IPS-NIHi11 (cell line): ENCODE measurements at regions not wholly inside any gene's neighbourhood (a gene's known extent, or its start where the extent isn't known, plus 50 kb on each side); places are given as distances from the start of the nearest gene placed in this dataset.
A peak's percentile ranks its signal among the peaks of the same experiment; 100 is the strongest.
"Not testable (repeated sequence)": the region's sequence is repeated elsewhere in the genome, so short reads cannot be mapped to it uniquely, and the experiment has no call there.

Experiments used
- DNase-seq: peaks from one replicate; pipeline ENCODE4 v3.0.0; 2012; ENCODE audit warnings: mixed read lengths, low spot score

DNA sequence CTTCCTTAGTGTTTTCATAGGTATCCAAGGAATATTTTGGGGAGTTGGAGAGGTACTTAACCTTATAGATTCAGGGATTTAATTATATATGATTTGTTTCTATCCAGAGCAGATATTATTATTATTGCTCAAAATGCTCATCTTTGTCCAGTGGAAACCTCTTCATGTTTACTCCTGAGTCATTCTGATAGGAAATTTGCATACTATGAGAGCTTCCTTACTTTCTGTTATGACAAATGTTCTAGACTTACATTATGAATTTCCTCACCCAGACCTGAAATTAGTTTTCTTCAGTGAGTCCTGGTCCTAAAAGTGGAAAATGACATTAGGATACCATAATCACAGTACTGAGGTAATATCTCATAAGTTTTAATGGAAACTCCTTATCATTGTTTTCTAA lies 57.5 kb upstream of the PLPPR5 start:
- DNase-seq: no peak

GRCh38 chr1:99069146-99069545 lies 64.5 kb upstream of the PLPPR5 start:
- DNase-seq: peak; percentile 37

- DNase-seq: not testable (repeated sequence)
Observed at GRCh38 chr1:99078529-99078928, 73.9 kb upstream of the PLPPR5 start.

DNA sequence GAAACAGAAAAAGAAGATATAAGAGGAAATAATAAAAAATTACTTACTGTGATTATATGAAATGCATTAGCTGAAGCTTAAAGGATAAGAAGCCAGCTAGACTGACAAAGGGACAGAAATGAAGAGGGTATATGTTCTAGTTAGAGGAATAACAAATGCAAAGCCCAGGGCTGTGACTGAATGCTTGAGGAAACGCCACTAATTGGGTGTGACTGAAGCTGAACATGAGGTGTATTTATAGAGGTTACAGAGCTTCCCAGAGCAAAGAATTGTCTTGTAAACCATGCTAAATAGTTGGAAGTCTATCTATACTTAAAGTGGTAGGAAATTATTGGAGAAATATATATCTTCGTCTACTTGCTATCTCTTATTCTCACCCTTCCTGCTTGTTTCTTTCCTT lies 77.7 kb upstream of the PLPPR5 start:
- DNase-seq: no peak

- DNase-seq: no peak
Observed at GRCh38 chr1:99083338-99083737, 78.7 kb upstream of the PLPPR5 start.

- no peak for DNase-seq
Observed at GRCh38 chr1:99084562-99084961, 79.9 kb upstream of the PLPPR5 start.

DNA sequence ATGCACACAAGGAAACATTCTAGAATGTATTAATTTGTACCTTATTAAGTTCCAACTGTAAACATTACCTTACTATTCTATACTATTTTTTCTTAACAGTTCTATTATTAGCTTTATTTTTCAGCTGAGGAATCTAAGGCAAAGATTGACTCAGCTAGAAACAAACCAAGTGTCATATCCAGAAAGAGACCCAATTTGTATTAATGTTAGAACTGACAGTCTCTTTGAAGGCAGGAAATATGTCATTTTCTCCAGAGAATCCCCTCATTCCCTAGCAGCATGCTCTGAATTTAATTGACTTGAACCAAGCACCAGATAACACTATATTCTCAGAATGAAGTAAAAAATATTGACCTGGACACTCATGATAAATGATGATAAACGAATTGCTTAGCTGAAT lies 81.4 kb upstream of the PLPPR5 start:
- no peak for DNase-seq

GRCh38 chr1:99098589-99098988 lies 93.9 kb upstream of the PLPPR5 start:
- no peak for DNase-seq

- DNase-seq: no peak
Observed at GRCh38 chr1:99106274-99106673, 101.6 kb upstream of the PLPPR5 start.

GRCh38 chr1:99107680-99108079 lies 103.0 kb upstream of the PLPPR5 start:
- no peak for DNase-seq

DNA sequence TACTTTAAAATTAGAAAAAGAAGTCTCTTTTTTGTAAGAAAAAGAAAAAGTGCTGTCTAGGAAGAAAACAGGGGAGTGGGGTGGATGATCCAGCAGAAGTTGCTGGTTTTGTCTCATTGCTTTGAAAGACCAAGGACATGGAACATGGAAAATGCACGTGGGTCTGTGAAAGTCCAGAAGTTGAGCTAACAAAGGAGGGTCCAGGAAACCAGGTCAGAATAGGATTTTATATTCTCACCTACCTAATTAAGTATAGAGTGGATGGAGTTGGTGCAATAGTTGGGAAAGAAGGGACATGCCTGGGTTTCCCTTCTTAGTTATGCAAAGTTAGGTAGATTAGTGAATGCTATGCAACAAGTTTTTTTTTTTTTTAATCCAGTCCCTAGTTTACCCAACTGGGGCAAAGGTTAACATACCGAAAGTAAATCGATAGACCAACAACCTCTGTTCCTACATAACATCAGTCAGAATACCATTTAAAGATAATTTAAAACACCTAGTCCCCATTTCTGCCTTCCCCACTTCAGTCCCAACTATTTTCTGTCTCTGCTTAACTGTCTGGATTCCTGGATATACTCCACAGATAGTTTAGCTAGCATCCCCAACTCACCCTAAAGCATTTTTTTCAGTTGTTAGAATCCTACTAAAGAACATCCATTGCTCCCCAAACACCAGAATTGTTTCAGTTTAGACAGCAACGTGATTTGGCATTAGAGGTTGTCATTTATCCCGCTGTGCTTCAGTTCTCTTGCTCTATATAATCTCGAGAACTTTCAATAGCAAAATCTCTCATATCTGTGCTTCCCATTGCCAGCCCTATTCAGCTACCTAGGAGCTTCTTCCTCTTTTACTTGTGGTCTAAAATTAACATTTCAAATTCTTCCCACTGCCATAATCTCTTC lies 105.7 kb upstream of the PLPPR5 start:
- DNase-seq: no peak

GRCh38 chr1:99115231-99115630 lies 110.6 kb upstream of the PLPPR5 start:
- no peak for DNase-seq

- no peak for DNase-seq
Observed at GRCh38 chr1:99119188-99119587, 114.5 kb upstream of the PLPPR5 start.

DNA sequence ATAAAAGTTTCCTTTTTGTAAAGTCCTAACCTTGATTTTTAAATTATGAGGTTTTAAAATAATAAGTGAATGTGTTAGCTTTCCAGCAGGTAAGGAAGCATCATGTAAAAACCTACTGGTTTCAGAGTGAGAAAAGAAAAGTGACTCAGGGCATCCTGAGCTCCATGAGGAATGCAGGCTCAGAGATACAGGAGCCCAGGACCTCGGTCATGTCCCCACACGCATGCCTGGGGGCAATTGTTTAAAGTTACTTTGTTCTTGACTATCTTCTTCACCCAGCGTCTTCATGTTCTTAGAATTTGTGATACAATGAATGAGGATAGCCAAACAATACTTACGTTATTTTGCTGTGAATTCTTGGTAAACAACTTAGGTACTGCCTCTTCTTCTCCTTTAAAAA lies 117.4 kb upstream of the PLPPR5 start:
- no peak for DNase-seq

- no peak for DNase-seq
Observed at GRCh38 chr1:99123936-99124335, 119.3 kb upstream of the PLPPR5 start.

DNA sequence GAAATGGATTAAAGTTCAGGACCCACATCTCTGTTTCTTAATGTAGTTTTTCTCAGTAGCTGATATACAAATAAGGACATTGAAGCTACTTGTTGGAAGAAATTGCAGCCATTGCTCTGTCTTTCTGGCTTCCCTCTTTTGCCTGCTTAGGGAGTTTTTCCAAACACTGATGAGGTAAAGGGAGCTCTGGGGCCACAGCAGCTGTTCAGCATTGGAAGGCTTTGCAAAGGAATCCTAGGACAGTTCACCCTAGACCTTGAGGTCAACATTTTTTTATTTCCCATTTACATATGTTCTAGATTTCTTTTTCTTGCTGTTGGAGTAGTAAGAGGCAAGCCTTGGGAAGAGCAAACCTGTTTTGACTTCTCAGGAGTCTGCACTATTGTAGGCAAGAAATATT lies 126.9 kb upstream of the PLPPR5 start:
- DNase-seq: no peak

GRCh38 chr1:99133756-99134500 lies 129.3 kb upstream of the PLPPR5 start:
- no peak for DNase-seq

DNA sequence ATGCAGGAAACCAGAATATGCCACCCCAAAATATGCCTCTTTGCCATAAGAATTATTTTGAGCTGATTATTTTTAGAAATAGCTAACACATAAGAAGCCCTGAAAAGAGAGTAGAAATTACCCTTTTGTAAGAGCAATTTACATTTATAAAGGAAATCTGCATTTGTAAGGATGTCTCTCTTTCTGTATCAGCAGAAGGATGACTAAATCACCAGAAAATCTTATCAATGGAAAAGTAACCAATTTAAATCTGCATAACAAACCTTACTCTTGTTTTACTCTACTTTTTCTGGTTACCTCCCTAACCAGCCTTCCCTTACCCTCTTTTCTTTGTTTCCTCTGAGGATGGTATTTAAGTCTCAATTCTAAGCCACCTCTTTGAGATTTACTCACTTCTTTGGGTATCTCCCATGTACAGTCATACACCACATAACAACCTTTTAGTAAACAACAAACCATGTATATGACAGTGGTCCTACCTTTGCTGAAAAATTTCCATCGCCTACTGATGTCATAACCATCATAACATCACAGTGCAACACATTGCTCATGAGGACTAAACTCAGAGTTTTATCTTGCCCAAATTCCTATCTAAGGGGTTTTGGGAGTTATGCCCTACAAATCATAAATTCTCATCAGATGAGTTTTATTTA lies 126.6 kb upstream of the PLPPR4 start:
- no peak for DNase-seq

GRCh38 chr1:99139876-99140275 lies 124.4 kb upstream of the PLPPR4 start:
- no peak for DNase-seq

DNA sequence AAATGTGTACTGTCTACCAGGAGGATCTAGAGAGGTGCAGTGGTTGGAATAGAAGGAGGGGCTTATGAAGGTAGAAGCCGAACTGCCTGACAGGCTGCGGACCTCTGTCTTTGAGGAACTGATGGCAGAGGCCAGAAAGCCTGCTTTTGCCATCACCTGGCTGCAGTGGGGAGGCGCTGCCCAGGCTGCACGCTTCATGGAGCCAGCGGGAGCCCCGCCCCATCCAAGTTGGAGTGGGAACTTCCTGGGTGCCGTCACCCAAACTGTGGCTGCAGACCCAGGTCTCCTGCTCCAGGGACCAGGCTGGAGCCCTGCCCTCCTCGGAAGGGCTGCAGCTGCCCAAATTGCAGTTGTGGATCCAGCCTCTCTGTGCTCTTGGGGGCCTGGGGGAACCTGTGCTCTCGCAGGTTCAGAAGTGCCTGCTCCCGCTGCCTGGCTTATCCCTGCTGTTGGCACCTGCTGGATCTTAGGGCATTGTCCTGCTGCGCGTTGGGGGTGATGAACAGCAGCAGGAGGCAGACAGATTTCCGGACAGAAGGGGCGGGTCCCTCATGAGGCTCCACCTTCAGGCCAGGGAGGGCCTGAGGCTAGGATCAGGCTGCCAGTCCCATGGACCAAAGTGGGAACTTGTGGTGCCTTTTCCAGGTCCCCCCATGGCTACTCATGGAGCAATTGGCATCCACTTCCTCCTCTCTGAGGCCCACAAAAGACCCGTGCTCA lies 118.0 kb upstream of the PLPPR4 start:
- DNase-seq: peak; percentile 24

GRCh38 chr1:99149952-99150351 lies 114.3 kb upstream of the PLPPR4 start:
- no peak for DNase-seq

DNA sequence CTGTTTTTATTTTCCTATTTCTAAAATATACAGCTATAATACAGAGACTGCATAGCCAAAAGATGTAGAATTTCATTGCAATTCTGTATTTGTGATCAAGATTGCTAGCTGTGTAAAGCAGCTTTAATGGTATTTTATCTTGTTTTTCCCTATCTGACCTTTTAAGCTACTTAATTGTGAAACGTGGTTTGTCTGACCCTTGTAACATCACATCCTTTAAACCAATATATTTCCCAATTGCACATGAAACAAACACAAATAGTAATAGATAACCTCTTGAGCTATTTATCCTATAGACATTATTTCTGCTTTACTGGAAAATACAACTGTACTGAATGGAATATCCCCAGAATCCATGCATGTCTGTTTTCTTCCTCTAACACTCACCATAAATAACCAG lies 112.2 kb upstream of the PLPPR4 start:
- DNase-seq: no peak
